Ishikawa (cell line): ENCODE measurements at regions not wholly inside any gene's neighbourhood (a gene's known extent, or its start where the extent isn't known, plus 50 kb on each side); places are given as distances from the start of the nearest gene placed in this dataset.

ENCODE experiments used
- CEBPB ChIP-seq: IDR thresholded peaks from 2 replicates; pipeline ENCODE4 v1.6.1; 2012
- EGR1 ChIP-seq: IDR thresholded peaks from 2 replicates; pipeline ENCODE4 v1.6.1; 2012
- EP300 ChIP-seq: IDR thresholded peaks from 2 replicates; pipeline ENCODE4 v1.6.1; 2012; ENCODE audit warnings: borderline replicate concordance
- MAX ChIP-seq: IDR thresholded peaks from 2 replicates; pipeline ENCODE4 v1.6.1; 2012
- RAD21 ChIP-seq: IDR thresholded peaks from 2 replicates; pipeline ENCODE4 v1.6.1; 2012; ENCODE audit warnings: low read depth
- REST ChIP-seq: IDR thresholded peaks from 2 replicates; pipeline ENCODE4 v1.6.1; 2012; ENCODE audit warnings: low read depth, mild to moderate bottlenecking
- TAF1 ChIP-seq: IDR thresholded peaks from 2 replicates; pipeline ENCODE4 v1.6.1; 2012; ENCODE audit warnings: low read depth, mild to moderate bottlenecking
- TEAD4 ChIP-seq: IDR thresholded peaks from 2 replicates; pipeline ENCODE4 v1.6.1; 2012
- YY1 ChIP-seq: IDR thresholded peaks from 2 replicates; pipeline ENCODE4 v1.6.1; 2012; ENCODE audit warnings: low read depth
- ZBTB7A ChIP-seq: IDR thresholded peaks from 2 replicates; pipeline ENCODE4 v1.6.1; 2012; ENCODE audit warnings: low read depth

- TF ChIP-seq EP300 (no peak), EGR1 (no peak), REST (no peak), TAF1 (no peak), YY1 (no peak), MAX (no peak), CEBPB (no peak), RAD21 (no peak), TEAD4 (no peak), ZBTB7A (no peak)
These were observed 311.0 kb upstream of the PRDM1 start for GRCh38 chr6:105775095-105775494.
